NCI-H524 treated with DMSO at 0.1 percent for 48 hours (cell line): ENCODE measurements at regions not wholly inside any gene's neighbourhood (a gene's known extent, or its start where the extent isn't known, plus 50 kb on each side); places are given as distances from the start of the nearest gene placed in this dataset.
"Not testable (repeated sequence)": the region's sequence is repeated elsewhere in the genome, so short reads cannot be mapped to it uniquely, and the experiment has no call there.

Source experiments
- DNase-seq: peaks from one replicate; lab custom pipeline; 2025; lab: John Stamatoyannopoulos, UW

DNA sequence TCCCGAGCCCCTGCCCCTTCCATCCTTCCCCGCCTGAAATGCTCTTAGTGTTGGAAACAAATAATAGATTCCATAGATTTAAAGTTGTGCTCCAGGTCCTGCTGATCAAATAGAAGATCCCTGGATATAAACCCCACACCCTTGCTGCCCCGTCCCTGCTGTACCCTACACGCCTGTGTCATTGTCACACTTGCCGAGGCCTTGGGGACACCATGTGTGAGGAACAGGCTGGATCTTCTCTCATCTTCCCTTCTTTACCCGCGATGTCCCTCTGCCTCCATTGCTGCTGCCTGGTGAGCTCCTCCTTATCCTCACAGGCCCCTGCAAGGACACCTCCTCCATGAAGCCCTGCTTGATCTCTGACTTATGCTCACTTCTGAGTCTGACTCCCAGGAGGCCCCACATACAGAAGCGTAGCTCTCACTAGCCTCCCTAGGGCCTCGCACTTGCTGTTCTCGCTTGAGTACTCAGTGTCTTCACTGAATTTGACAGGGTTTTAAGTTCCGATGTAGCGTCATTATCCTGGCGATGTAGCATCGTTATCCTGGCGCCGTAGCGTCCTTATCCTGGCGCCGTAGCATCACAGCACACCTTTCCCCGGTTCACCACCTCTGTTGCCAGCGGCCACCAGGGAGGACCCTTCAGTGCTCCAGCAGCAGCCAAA is 221.9 kb downstream of the NDUFA10 start:
- no peak for DNase-seq

DNA sequence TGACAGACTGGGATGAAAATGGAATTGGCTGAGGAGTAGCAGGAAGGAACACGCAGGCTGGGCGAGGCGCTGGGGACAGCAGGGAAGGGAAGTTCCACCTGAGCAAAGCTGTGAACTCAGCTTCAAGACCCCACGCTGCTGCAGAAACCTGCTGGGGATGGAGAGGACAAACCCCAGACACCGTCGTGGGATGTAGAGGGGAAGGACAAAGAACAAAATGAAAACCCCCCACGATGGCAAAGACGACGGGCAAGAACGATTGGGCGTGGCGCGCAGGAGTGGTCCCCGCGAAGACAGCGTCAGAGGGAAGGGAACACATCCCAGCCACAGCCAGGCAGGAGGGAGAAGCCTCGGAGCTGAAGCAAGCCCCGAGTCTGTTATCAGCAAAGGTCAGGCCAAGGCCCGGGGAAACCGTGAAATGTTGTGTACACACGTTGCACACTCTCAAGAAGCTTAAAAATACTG is 222.9 kb downstream of the NDUFA10 start:
- DNase-seq = no peak

DNA sequence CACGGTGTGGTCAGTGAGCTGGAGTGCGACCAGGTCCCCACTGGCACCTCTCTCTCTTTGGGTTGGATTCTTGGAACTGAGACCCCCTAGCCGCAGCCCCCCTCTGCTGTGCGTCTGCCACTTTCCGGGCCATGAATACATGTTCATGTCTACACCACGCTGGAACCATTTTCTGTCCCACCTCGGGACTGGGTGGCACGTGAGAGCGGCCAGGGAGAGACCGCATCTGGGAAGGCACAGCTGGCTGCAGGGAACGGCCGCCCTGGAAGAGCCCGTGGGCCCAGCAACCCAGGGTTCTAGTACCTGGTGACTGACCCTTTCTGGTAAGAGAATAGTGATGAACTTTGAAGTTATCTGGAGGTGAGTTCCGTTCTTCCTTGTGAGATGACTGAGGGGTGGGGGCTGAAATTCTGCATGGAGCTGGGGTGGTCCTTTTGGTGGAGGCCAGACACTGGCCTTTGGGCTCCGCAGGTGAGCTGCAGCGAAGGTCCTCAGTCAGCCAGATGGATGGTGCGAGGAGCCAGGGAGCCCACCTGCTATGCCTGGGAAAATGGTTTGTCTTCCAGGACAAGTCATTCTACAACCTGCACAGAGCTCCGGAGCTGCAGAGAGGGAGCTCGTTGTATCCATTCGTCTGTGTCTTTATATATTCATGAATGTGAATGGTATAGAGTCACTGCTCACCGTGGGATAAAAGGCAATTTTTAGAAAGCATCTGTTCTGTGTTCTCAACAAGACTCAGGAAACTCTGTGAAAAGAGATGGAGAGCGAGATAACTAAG is 223.5 kb downstream of the NDUFA10 start:
- DNase-seq = no peak

DNA sequence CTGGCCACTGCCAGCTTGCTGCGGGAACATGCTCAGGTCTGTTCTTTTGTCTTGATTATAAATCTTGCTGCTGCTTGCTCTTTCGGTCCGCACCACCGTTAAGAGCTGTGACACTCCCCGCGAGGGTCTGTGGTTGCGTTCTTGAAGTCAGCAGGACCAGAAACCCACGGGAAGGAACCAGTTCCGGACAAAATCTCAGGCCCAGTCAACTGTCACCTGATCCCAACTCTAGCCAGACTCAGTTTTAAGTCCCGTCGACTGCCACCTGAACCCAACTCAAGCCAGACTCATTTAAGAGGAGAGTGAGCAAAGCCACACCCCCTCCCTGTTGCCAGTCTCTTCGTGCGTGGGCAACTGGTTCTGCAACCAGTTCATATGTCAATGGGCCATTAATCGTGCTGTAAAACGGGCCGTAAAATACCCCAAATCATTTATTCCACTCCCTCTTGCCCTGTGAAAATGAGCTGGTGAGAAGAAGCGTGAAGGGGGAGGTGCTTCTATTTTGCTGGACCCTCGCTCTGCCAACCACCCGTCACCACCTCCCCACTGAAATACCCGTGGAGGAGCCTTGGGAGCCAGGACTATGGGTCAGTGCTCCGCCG is 224.3 kb downstream of the NDUFA10 start:
- no peak for DNase-seq

DNA sequence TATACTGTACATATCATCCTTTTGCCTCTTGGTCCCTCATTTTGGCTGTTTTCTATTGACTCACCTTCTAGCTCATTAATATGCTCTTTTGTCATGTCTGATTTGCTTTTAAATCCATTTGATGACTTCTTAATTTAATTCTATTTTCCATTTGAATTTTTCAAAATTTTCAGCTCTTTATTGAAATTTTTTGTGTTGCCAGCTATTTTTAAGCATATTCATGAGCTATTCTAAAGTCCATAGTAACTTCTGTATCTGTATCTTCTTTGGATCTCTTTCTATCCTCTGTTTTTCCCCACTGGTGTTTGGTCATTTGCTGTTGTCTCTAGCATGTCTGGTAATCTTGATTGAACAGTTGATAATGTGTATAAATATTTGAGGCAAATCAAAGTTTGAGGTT is 227.8 kb downstream of the NDUFA10 start:
- no peak for DNase-seq

DNA sequence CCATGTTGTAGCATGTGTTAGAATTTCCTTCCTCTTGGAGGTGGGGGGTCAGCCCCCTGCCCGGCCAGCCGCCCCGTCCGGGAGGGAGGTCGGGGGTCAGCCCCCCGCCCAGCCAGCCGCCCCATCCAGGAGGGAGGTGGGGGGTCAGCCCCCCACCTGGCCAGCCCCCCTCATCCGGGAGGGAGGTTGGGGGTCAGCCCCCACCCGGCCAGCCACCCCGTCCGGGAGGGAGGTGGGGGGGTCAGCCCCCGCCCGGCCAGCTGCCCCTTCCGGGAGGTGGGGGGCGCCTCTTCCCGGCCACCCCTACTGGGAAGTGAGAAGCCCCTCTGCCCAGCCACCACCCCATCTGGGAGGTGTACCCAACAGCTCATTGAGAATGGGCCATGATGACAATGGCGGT is 229.4 kb downstream of the NDUFA10 start:
- DNase-seq = not testable (repeated sequence)

DNA sequence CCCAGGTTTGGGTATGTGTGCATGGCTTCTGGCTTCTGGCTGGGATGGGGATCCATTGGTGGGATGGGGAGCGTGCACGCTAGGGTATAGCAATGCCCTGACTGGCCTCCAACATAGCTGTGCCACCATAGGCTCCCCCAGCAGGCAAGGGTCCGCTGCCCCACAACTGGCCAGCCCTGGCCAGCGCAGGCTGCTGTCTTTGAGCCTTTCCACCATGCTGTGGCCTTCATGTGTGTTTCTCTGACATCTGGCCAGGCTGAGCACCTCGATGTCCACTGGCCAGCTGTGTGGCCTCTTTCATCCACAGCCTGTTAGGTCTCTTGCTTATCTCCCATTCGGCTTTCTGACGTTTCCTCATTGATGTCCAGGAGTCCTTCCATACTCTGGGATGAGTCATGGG is 231.3 kb downstream of the NDUFA10 start:
- no peak for DNase-seq

DNA sequence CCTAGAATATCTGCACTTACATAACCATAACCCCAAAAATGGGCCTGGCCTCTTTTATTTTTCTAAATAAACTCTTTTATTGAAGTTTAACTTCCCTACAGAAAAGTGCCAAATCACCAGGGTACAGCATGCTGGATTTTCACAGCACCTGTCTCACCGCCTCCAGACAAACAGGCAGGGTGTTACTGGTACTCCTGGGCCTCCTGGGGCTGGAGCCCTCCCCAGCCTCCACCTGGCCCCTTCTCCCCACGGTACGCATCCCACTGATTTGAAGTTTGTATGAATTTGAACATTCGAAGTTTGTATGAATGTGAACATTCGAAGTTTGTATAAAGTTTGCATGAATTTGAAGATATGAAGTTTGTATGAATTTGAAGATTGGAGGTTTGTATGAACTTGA is 232.1 kb downstream of the NDUFA10 start:
- DNase-seq = no peak

DNA sequence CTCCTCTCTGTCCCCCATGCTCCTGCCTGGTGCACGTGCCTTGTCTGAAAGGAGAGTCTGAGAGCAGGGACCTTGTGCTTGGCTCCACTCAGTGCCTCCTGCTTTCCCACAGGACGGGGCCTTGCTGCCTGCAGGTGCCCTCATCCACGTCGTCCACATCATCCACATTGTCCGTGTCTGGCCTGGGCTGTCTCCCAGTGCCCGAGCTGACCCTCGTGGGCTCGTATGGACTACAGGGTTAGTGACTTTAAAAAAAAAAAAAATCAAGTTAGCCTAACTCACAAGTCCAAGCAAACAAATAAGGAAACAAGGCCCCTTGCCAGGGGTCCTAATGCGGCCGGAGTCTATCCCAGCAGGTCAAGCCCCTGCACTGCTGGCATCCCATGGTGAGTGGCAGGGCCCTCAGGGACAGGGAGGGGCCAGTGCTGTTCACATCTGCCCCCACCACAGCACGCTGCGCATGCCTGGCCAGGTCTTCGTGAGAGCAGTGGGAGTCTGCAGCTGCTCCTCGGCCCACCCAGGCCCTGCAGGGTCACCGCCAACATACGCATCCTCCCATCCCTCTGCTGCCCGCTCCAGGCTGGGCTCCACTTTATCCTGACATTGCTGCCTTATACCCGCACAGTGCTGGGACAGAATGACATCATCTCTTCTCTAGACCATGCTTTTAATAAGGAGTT is 232.6 kb downstream of the NDUFA10 start:
- no peak for DNase-seq

DNA sequence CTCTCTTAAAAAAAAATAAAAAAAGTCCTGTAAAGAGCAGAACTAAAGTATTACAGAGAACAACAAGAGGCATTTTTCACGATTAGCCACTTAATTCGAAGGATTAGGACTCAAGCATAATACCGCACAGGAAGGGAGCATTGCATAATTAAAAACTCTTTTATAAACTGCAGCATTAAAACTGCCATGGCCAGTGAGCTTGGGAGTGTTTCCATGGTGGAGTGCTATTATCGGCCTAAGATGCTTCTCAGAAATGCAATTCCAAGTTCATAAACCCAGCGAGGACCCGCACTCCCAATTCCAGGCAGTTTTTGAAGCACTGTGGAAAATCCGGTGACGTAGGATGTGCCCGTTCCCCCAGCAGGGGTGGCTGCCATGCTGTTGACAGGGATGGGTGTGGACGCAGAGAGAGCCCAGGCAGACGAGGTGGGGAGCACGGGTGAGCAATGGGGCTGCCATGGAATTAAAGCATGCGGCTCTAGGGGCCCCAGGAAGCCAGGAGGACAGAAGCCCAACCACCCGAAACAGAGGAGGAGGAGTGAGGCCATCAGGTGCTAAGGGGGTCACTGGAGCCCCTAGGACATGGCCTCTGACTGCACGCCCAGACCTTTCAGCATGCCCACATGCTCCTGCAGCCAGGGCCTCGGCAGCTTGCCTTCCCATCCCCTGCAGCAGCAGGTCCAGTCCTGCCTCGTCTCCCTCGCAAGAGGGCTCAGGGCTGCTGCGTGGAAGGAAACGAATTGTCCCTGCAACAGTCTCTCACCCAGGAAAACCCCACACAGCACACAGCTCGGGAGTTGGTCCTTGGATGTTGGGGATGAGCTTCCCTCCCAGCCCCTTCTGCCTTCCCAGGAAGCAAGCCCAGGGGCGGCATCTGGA is 233.4 kb downstream of the NDUFA10 start:
- DNase-seq = no peak

DNA sequence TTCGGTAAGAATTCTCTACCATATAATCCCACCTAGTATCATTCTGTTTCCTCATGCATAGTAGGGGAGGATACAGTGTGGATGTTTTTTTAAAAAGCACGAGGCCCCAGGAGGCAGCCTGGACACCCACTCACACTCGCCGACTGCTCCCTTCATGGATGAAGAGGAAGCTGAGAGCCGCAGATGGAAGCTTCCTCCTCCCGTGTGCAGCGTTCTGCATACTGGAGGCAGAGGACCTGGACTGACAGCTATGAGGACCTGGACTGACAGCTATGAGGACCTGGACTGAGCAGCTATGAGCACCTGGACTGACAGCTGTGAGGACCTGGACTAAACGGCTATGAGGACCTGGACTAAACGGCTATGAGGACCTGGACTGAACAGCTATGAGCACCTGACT is 234.4 kb downstream of the NDUFA10 start:
- DNase-seq = no peak

DNA sequence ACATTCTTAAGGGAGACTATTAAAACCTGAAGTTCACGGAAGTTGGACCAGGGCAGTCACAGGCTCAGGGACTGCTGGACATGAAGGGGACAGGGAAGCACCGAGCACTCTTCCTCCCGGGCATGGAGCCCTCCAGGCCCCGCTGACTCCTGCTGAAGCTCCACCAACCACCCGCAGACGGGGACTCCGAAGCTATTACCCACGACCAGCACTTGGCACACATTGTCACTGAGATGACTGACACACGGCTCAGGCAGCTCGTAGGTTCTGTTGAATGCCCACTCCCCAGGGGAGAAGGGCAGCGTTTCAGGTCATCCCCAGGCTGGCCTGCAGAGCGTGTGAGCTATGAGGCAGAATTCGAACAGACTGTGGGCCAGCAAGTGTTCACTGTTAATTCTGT is 234.8 kb downstream of the NDUFA10 start:
- no peak for DNase-seq

DNA sequence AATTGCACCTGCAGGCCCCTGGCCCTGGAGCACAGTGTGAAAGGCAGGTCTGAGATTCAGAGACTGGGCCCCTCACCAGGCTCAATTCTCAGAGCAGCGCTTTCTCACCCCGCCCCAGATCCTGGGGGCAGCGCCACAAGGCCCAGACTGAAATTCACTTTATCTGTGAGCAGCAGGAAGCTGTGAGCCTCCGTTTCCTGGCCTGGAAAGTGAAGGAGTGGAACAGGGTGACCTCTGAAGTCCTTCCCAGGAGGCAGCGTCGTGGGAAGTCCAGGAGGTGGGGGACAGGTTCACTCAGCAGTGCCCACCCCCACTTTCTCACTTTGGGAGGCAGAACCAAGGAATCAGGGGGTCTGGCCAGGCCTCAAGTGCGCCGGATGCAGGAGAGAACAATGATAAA is 235.4 kb downstream of the NDUFA10 start:
- DNase-seq = no peak

DNA sequence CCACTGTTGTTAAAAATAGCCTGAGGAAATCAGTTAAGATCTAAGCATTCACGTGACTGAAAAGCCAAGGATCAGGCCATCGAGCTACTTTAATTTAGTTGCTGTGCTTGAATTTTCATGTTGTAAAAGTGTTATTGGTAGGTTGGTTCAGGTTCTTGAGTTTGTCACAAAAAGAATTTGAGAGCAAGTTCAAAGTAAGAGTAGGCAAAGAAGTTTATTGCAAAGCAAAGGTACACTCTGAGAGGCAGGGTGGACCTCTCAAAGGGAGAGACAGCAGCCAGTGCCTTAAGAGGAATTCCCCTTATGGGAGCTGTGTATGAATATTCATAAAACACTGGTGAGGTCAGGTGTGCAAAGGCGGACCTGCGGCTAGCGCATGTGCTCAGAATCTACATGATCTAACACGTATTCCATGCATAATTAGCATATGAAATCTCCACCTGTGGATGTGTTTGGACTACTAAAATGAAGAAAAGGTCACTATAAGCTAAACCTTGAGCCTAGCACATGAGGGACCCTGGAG is 236.5 kb downstream of the NDUFA10 start:
- DNase-seq = no peak

DNA sequence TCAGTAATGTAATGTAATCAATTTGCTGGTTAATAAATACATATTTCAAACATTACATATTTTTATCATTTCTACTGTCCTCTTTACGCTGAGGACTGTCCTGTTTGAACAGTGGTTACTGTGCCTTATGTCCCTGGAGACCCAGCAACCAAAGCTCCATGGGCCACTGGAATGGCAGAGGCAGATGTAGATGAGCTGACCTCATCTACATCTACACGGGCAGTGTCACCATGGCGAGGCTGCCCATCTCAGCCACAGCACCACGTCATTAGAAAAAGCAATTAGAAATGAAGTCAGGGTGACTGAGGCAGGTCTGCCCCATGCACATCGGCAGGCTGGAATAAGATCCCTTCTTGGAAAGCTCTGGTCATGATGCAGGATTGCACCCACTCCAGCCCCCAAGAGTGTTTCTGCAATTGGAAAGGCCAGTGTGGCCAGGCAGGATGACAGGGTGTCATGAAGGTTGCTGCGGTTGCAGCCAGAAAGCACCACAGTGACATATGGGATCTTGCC is 237.5 kb downstream of the NDUFA10 start:
- no peak for DNase-seq

DNA sequence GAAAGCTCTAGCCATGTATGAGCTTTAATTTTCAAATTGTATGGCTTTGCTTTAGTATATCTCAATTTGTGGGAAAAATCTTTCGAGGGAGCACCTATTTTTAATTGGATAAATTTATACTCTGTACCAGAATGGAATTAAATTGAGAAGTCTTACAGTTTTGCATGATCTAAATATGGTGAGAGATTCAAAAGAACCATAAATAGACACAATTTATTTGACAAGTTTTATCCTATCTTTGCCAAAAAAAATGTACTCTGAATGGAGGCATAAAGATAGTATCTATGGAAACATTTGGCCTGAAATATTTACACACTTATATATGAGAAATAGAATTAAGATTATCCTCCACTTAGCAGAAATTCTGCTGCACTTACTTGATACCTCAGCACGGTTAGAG is 238.4 kb downstream of the NDUFA10 start:
- no peak for DNase-seq

DNA sequence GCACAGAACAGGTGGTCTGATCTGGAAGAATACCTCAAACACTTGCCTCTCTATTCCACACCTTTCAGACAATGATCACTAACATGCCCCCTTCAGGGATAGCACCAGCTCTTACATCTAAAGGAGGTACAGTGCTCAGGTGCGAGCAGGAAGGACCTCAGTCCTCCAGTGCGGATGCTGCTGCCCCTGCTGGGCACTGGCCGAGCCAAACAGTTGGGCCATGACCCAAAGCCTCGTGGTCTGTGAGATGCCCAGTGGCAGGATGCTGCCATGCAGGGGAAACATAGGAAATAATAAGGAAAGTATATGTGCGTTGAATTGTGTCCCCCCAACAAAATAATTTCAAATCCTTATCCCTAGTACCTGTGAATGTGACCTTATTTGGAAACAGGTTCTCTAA is 243.7 kb downstream of the NDUFA10 start:
- no peak for DNase-seq

DNA sequence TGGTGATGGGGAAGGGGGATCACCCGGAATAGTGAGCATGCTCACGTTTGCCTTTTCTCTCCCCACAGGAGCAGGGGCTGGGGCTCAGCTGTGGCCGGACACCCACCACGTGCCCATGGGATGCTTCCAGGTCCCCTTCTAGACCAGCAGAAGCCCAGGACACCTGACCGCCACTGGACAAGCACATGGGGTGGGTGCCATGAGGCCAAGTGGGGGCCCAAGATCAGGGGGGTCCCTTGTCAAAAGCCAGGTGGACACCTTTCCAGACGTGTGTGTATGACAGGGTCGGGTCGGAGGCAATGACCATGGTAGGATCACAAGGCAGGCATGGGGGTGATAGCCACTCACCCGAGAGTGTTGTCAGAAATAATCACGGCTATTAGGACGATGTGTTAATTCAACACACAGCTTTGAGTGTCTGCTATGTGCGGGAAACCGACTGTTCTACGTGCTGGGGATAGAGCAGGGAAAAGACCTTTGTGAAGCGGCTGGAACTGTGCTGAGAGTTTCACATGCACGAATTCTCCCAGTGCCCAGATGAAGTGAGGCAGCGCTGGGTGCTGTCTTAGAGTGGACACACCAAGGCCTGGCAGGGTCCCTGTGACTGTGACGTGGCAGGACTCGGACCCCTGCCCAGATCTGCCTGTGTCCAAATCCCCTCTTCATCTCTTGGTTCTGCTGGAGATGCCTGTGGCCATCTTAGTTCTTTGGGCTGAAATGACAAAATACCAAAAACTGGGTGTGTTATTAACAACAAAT is 244.7 kb downstream of the NDUFA10 start:
- no peak for DNase-seq

DNA sequence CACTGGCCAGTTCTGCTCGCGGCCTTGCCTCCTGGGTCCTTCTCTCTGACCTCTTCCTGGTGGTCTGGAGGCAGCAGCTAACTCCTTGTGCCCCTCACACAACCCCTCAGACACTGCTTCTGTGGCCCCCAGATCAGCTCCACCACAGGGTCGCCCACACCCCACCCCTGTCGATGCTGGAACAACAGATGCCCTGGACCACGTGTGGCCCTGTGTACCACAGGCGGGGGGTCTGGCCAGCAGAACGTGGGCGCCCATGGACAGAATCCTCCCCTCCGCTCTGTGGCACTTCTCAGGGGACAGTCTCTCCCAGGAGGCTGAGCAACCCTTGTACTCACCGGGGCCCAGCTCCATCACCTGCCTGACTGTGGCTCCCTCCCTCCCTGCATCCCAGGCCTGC is 245.6 kb downstream of the NDUFA10 start:
- DNase-seq = no peak

DNA sequence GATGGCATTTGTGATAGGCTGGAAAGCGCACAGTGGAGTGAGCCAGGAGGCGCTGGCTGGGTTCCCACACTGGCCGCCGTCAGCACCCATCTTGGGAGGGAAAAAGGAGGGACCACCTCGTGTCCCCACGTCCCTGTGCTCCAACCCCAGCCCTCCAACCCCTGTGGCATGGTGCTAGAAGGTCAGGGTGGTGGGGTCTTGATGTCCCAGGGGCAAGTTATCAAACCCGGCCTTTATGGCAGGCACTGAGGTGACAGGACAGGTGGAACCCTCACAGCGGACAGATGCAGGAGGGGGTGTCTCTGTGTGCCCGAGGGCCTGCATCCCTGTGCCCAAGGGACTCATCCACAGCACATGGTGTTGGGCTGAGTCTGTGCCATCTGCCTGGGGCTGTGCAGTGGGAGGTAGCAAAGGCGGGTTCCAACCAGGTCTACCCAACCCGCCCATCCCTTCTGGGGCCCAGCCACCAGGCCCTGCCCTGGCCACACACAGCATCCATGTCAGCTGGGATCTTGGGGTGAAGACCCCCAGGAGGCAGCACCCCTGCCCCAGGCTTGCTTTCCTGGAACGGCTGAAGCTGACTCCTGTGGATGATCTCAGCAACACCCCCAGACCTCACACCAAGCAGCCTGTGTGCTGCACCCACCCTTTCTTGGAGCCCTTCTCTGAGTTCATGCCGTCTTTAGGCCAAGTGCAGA is 246.1 kb downstream of the NDUFA10 start:
- DNase-seq = no peak
